Nephron (organoid): ENCODE measurements at regions not wholly inside any gene's neighbourhood (a gene's known extent, or its start where the extent isn't known, plus 50 kb on each side); places are given as distances from the start of the nearest gene placed in this dataset.

Experiments
- H3K27ac Mint-ChIP-seq, 3 experiments: 2 replicates each; pipeline ENCODE4 v1.8.0; 2020; ENCODE audit warnings: mixed read lengths in 3 of 3, mild to moderate bottlenecking in 2 of 3, moderate library complexity in 1 of 3
- H3K27me3 Mint-ChIP-seq: 2 replicates; pipeline ENCODE4 v1.8.0; 2021; ENCODE audit warnings: low read depth, mild to moderate bottlenecking, moderate library complexity, mixed read lengths
- H3K36me3 Mint-ChIP-seq: 2 replicates; pipeline ENCODE4 v1.8.0; 2020; ENCODE audit warnings: low read depth, mixed read lengths
- H3K4me1 Mint-ChIP-seq: 2 replicates; pipeline ENCODE4 v1.8.0; 2020; ENCODE audit warnings: mixed read lengths
- H3K4me3 Mint-ChIP-seq, 3 experiments: 2 replicates each; pipeline ENCODE4 v1.8.0; 2020; ENCODE audit warnings: mild to moderate bottlenecking in 3 of 3, mixed read lengths in 3 of 3, moderate library complexity in 2 of 3
- H3K9me3 Mint-ChIP-seq: 2 replicates; pipeline ENCODE4 v1.8.0; 2020; ENCODE audit warnings: mixed read lengths
- TF ChIP-seq, protein P1 (sequence below), 3 experiments: fragments of 200-600 bp; sonication (generic); IDR thresholded peaks; one replicate each; pipeline ENCODE4 v1.5.0; 2021; ENCODE audit warnings: antibody characterized with exemption in 3 of 3; ENCODE audit not compliant: unreplicated experiment in 3 of 3

DNA sequence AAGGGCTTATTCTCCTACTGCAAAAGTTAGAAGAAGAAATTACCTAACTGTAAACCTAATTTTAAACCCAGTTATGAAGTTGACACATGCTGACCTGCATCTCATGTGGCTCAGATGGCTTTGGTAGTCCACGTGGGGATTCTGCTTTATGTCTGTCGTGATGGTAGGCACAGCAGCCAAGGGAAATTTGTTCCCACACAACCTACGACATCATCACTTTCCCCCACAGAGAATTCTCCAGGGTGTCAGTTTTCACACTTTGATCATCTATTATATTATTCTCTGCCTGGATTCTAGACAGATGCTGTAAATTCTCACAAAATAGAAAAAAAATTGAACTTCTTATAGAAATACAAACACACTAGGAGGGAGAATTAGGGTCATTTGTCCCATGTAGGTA, 70.6 kb downstream of the PTHLH start:
- no peaks in the 10 kb centered on the region for H3K36me3 Mint-ChIP-seq
- H3K4me1 Mint-ChIP-seq: no peaks in the 10 kb centered on the region
- H3K9me3 Mint-ChIP-seq: no peaks in the 10 kb centered on the region
- H3K27ac Mint-ChIP-seq: no peak overlapping the region
- TF ChIP-seq, protein P1, sequence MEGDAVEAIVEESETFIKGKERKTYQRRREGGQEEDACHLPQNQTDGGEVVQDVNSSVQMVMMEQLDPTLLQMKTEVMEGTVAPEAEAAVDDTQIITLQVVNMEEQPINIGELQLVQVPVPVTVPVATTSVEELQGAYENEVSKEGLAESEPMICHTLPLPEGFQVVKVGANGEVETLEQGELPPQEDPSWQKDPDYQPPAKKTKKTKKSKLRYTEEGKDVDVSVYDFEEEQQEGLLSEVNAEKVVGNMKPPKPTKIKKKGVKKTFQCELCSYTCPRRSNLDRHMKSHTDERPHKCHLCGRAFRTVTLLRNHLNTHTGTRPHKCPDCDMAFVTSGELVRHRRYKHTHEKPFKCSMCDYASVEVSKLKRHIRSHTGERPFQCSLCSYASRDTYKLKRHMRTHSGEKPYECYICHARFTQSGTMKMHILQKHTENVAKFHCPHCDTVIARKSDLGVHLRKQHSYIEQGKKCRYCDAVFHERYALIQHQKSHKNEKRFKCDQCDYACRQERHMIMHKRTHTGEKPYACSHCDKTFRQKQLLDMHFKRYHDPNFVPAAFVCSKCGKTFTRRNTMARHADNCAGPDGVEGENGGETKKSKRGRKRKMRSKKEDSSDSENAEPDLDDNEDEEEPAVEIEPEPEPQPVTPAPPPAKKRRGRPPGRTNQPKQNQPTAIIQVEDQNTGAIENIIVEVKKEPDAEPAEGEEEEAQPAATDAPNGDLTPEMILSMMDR (IDR thresholded peaks at IDR 0.05; ENCODE audit: unreplicated experiment in 3 of 3): no peak
- H3K4me3 Mint-ChIP-seq: no peak overlapping the region
- H3K27me3 Mint-ChIP-seq: no peaks in the 10 kb centered on the region

DNA sequence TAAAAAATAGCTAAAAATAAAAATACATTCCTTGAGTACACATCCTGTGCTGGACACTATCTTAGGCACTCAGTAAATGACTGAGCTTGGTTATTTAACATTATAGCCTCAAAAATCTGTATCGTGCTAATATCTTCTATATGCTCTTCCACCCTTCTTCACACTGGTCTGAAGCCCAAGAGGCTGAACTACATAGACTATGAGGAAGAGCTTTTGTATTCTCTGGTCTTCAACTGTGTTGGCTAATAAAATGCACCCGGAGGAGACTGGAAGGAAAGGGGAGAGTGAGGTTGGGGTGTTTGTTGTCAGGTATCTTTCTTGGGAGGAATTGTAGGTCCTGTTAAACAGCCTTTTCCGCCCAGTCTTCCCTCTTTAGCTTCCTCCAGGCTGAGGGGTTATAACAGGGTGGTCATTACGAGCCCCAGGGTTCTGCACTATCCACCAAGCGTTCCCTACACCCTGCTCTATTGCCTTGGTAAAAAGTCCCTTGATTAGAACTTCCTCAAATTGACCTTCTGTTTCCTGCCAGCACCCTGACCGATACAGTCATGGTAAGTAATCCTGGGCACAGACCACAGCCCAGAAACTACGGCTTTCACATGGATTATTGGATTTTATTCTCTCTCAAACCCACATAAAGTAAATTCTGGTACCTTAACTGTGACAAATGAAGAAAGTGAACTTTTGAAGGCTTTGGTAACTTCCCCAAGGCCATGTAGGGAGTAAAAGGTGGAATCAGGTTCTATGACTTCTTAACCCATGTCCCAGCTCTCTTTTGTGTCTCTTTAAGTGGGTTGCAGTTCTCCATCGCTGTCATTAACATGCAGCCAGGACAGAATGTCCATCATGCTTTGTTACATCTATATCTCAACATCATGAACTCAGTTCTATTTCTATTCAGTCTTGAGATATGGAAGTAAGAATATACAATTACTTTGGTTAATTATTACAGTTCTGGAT, 71.3 kb downstream of the PTHLH start:
- Mint-ChIP-seq H3K4me3 (no peak overlapping the region), H3K36me3 (no peaks in the 10 kb centered on the region), H3K27ac (no peak overlapping the region), H3K27me3 (no peaks in the 10 kb centered on the region), H3K9me3 (no peaks in the 10 kb centered on the region), H3K4me1 (no peaks in the 10 kb centered on the region)
- TF ChIP-seq, protein P1 (IDR thresholded peaks at IDR 0.05; ENCODE audit: unreplicated experiment in 3 of 3): no peak

DNA sequence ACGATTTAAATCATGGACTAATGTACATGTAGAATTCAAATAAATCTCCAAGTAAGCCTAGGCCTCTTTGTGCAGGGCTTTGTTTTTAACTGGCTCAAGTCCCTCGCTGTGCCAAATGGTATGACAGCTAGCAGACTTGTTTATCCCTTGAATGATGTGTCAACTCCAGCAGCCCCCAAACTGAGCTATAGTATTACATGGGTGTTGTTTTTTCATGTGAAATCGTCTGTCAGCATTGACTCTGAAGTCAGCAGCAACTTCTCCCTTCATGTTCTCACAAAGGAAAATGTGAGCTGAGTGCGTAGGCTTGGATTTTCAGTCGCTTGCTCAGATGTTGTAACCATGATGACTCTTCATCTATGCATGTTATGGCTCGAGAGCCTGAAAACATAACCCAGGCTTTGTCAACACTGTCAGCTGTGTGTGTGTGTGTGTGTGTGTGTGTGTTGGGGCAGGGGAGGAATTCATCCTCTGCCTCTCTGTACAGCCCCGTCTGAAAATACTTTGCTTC, 73.3 kb downstream of the PTHLH start:
- TF ChIP-seq, protein P1 (IDR thresholded peaks at IDR 0.05; ENCODE audit: unreplicated experiment in 3 of 3): no peak
- peak overlapping the region in 1 of 3 experiments; percentile 45 for H3K27ac Mint-ChIP-seq
- no peaks in the 10 kb centered on the region for H3K27me3 Mint-ChIP-seq
- H3K36me3 Mint-ChIP-seq: no peaks in the 10 kb centered on the region
- no peaks in the 10 kb centered on the region for H3K9me3 Mint-ChIP-seq
- H3K4me3 Mint-ChIP-seq: no peak overlapping the region
- H3K4me1 Mint-ChIP-seq: no peaks in the 10 kb centered on the region

DNA sequence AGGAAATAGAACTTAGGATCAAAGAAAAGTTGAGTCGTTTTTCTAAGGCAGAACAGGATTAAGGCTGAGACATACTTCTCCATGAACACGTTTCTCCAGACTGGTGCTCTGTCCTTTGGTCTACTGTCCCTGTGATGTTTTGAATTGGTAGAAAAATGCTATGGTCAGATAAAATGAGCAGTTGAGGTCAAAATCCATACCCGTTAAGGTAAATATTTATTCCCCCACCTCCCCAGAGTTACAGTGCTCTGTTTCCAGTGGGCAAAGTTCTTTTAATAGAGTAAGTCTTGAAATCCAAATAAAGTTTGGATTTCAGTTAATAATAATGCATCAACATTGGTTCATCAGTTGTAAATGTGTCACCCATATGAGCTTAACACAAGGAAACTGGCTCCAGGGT, 74.5 kb downstream of the PTHLH start:
- H3K36me3 Mint-ChIP-seq: no peaks in the 10 kb centered on the region
- no peaks in the 10 kb centered on the region for H3K27me3 Mint-ChIP-seq
- no peak overlapping the region for H3K4me3 Mint-ChIP-seq
- TF ChIP-seq, protein P1 (IDR thresholded peaks at IDR 0.05; ENCODE audit: unreplicated experiment in 3 of 3): no peak
- no peaks in the 10 kb centered on the region for H3K9me3 Mint-ChIP-seq
- H3K27ac Mint-ChIP-seq: no peak overlapping the region
- no peaks in the 10 kb centered on the region for H3K4me1 Mint-ChIP-seq

DNA sequence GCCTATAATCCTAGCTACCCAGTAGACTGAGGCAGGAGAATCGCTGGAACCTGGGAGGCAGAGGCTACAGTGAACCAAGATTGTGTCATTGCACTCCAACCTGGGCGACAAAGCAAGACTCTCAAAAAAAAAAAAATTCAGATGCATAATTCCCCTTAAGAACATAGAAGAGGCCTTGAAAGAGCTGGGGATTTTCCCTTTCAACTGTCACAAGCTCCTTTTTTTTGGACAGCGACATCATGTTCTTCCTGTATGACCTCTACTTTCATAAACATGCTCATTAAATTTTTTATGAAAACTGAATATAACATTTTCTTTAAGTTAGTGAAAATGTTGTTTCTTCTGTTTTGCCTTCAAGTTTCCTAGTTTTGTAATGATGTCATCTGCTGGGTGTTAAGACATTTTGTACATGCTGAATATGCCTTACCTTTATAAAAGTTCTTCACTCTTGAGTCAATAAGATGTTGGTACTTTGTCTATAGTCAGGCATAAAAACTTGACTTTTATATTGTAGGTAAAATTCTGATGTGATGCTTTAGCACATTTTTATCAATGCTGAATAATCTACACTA, 76.0 kb downstream of the PTHLH start:
- Mint-ChIP-seq H3K27ac (no peak overlapping the region), H3K4me3 (no peak overlapping the region), H3K36me3 (no peaks in the 10 kb centered on the region), H3K9me3 (no peaks in the 10 kb centered on the region), H3K27me3 (no peaks in the 10 kb centered on the region), H3K4me1 (no peaks in the 10 kb centered on the region)
- TF ChIP-seq, protein P1 (IDR thresholded peaks at IDR 0.05; ENCODE audit: unreplicated experiment in 3 of 3): no peak
